Adrenal gland (tissue), 5 donors: ENCODE measurements at regions not wholly inside any gene's neighbourhood (a gene's known extent, or its start where the extent isn't known, plus 50 kb on each side); places are given as distances from the start of the nearest gene placed in this dataset.

Source experiments
- CTCF ChIP-seq, 6 experiments: fragments of 450-650 bp in 4 of 6; fragments of 200-600 bp in 2 of 6; sonication (generic) in 1 of 6; IDR thresholded peaks; 1 replicate in 5 of 6; 2 replicates in 1 of 6; pipeline versions ENCODE4 v1.5.1 to v1.8.0; 2016 to 2021; ENCODE audit warnings: antibody characterized with exemption in 6 of 6, mild to moderate bottlenecking in 2 of 6, moderate library complexity in 1 of 6
- POLR2A ChIP-seq, 2 donors: fragments of 450-650 bp; IDR thresholded peaks; one replicate each; pipeline ENCODE4 v1.6.1; 2017; ENCODE audit warnings: antibody characterized with exemption in 2 of 2, mild to moderate bottlenecking in 2 of 2, moderate library complexity in 1 of 2
- donor health status: DM: no; HTN: no; CAD: no.

DNA sequence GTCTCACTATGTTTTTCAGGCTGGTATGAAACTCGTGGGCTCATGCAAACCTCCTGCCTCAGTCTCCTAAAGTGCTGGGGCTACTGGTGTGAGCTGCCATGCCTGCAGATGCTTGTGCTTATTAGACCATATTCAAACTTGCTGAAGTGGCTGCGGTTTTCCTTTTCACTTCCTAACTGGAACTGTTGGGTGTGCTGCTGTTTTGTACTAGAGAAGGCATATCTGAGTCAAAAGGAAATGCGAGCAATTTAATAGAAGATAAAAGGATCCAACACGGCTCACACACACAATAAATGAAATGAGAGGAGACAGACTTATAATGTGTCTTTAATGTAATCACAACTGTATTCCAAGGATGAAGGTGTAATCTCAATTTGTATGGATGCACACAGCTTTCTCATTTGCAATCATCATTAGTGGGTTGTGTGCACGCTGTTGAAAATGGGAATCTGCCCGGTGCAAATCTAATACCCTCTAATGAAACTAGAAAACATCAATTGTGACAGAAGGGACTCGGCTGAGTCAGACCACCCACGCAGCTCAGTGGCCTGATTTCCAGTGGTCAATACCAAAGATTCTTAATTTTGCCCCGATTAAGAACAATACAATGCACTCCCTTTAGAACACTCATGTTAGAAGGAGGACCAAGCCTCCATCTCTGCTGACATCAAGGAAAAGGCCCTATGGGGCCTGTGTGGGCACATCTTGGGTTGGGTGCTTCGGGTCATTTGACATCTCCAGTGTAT lies 532.7 kb downstream of the TDRD15 start:
- TF ChIP-seq CTCF (IDR thresholded peaks at IDR 0.05), result no peak
- no peak for TF ChIP-seq POLR2A (IDR thresholded peaks at IDR 0.05)
